Astrocyte (in vitro differentiated cells and primary cell): ENCODE measurements at regions not wholly inside any gene's neighbourhood (a gene's known extent, or its start where the extent isn't known, plus 50 kb on each side); places are given as distances from the start of the nearest gene placed in this dataset.

Source experiments
- EZH2 ChIP-seq: IDR thresholded peaks from 2 replicates; pipeline ENCODE4 v1.6.1; 2012; ENCODE audit warnings: mild to moderate bottlenecking, low read length, inconsistent platforms; ENCODE audit not compliant: insufficient read depth
- TF ChIP-seq, protein P1 (sequence below): IDR thresholded peaks from 2 replicates; pipeline ENCODE4 v1.5.1; 2011; ENCODE audit warnings: low read depth, mild to moderate bottlenecking, inconsistent platforms, low read length, moderate library complexity; ENCODE audit not compliant: insufficient read depth

DNA sequence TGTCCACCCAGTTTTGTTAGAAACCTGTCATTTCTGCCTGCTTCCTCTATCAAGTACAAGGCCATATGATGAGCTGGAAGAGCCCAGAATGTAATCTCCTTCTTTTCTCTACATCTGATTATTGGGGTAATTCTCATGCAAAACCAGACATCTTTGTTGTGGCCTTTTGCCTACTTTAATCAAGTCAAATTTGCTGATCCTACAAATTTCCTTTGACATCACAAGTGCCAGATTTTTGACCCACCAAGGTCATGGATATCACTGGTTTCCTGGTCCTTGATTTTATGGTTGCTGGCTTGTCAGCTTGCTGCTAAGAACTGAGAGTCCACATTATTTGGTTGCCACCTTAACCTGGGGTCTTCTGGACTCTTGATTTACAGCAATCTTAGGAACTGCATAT is 336.1 kb downstream of the TFEC start:
- no peak for TF ChIP-seq EZH2
- TF ChIP-seq, protein P1, sequence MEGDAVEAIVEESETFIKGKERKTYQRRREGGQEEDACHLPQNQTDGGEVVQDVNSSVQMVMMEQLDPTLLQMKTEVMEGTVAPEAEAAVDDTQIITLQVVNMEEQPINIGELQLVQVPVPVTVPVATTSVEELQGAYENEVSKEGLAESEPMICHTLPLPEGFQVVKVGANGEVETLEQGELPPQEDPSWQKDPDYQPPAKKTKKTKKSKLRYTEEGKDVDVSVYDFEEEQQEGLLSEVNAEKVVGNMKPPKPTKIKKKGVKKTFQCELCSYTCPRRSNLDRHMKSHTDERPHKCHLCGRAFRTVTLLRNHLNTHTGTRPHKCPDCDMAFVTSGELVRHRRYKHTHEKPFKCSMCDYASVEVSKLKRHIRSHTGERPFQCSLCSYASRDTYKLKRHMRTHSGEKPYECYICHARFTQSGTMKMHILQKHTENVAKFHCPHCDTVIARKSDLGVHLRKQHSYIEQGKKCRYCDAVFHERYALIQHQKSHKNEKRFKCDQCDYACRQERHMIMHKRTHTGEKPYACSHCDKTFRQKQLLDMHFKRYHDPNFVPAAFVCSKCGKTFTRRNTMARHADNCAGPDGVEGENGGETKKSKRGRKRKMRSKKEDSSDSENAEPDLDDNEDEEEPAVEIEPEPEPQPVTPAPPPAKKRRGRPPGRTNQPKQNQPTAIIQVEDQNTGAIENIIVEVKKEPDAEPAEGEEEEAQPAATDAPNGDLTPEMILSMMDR = no peak
